ENCODE measurements at regions not wholly inside any gene's neighbourhood (a gene's known extent, or its start where the extent isn't known, plus 50 kb on each side); places are given as distances from the start of the nearest gene placed in this dataset.

GRCh38 chr2:157077753-157078350, 179.7 kb upstream of the GALNT5 start:
- ATAC-seq (ENCODE audit: insufficient number of reproducible peaks, low FRiP score, low read depth) (no peak), DNase-seq (ENCODE audit: low spot score) (no peak)
- Histone ChIP-seq H3K36me3 (no peaks in the 10 kb centered on the region), H3K27ac (no peak overlapping the region), H3K4me1 (ENCODE audit: control insufficient read depth in 1 of 2, low read depth in 2 of 2) (no peaks in the 10 kb centered on the region), H3K4me3 (no peak overlapping the region), H3K27me3 (replicated peaks; ENCODE audit: insufficient read depth) (no peaks in the 10 kb centered on the region), H3K9me3 (no peaks in the 10 kb centered on the region)
- TF ChIP-seq CTCF (IDR thresholded peaks at IDR 0.05): no peak

GRCh38 chr2:157082950-157083349, 174.6 kb upstream of the GALNT5 start:
- ATAC-seq (ENCODE audit: insufficient number of reproducible peaks, low FRiP score, low read depth) (no peak), DNase-seq (ENCODE audit: low spot score) (no peak)
- no peaks in the 10 kb centered on the region for H3K36me3 ChIP-seq
- H3K27me3 ChIP-seq (replicated peaks; ENCODE audit: insufficient read depth): no peaks in the 10 kb centered on the region
- H3K27ac ChIP-seq: no peak overlapping the region
- H3K9me3 ChIP-seq: no peaks in the 10 kb centered on the region
- TF ChIP-seq CTCF (IDR thresholded peaks at IDR 0.05): no peak
- no peak overlapping the region for H3K4me3 ChIP-seq
- no peaks in the 10 kb centered on the region for H3K4me1 ChIP-seq (ENCODE audit: control insufficient read depth in 1 of 2, low read depth in 2 of 2)

GRCh38 chr2:157085522-157085921, 172.0 kb upstream of the GALNT5 start:
- ATAC-seq (ENCODE audit: insufficient number of reproducible peaks, low FRiP score, low read depth): no peak
- H3K27me3 ChIP-seq (replicated peaks; ENCODE audit: insufficient read depth): no peaks in the 10 kb centered on the region
- H3K4me3 ChIP-seq: no peak overlapping the region
- H3K27ac ChIP-seq: no peak overlapping the region
- no peak for TF ChIP-seq CTCF (IDR thresholded peaks at IDR 0.05)
- no peaks in the 10 kb centered on the region for H3K4me1 ChIP-seq (ENCODE audit: control insufficient read depth in 1 of 2, low read depth in 2 of 2)
- no peak for DNase-seq (ENCODE audit: low spot score)
- no peaks in the 10 kb centered on the region for H3K36me3 ChIP-seq
- no peaks in the 10 kb centered on the region for H3K9me3 ChIP-seq

GRCh38 chr2:157087373-157088002, 170.0 kb upstream of the GALNT5 start:
- Histone ChIP-seq H3K36me3 (no peaks in the 10 kb centered on the region), H3K27me3 (replicated peaks; ENCODE audit: insufficient read depth) (no peaks in the 10 kb centered on the region), H3K27ac (no peak overlapping the region), H3K4me1 (ENCODE audit: control insufficient read depth in 1 of 2, low read depth in 2 of 2) (no peaks in the 10 kb centered on the region), H3K9me3 (no peaks in the 10 kb centered on the region), H3K4me3 (peak overlapping the region; percentile 17)
- no peak for TF ChIP-seq CTCF (IDR thresholded peaks at IDR 0.05)
- ATAC-seq (ENCODE audit: insufficient number of reproducible peaks, low FRiP score, low read depth): peak; percentile 68
- no peak for DNase-seq (ENCODE audit: low spot score)

GRCh38 chr2:157093666-157094065, 163.8 kb upstream of the GALNT5 start:
- no peaks in the 10 kb centered on the region for H3K4me1 ChIP-seq (ENCODE audit: control insufficient read depth in 1 of 2, low read depth in 2 of 2)
- no peak for TF ChIP-seq CTCF (IDR thresholded peaks at IDR 0.05)
- no peaks in the 10 kb centered on the region for H3K27me3 ChIP-seq (replicated peaks; ENCODE audit: insufficient read depth)
- H3K9me3 ChIP-seq: peaks cover 3% of the 10 kb centered on the region
- no peaks in the 10 kb centered on the region for H3K36me3 ChIP-seq
- DNase-seq (ENCODE audit: low spot score) (no peak), ATAC-seq (ENCODE audit: insufficient number of reproducible peaks, low FRiP score, low read depth) (no peak)
- H3K27ac ChIP-seq: no peak overlapping the region
- H3K4me3 ChIP-seq: no peak overlapping the region

Data from thoracic aorta (tissue), 2 donors.